H9 (cell line): ENCODE measurements at regions not wholly inside any gene's neighbourhood (a gene's known extent, or its start where the extent isn't known, plus 50 kb on each side); places are given as distances from the start of the nearest gene placed in this dataset.

Experiments used
- DNase-seq: peaks from one replicate; pipeline ENCODE4 v3.0.0-alpha.2; 2017
- H2AFZ ChIP-seq: one replicate; pipeline ENCODE4 v1.6.1; 2013; ENCODE audit warnings: mild to moderate bottlenecking, low read length, control low read depth, moderate library complexity
- H2AK5ac ChIP-seq: 2 replicates; pipeline ENCODE4 v1.6.1; 2013; ENCODE audit warnings: low read length, control low read depth, mixed read lengths; ENCODE audit not compliant: insufficient read length
- H2BK120ac ChIP-seq: one replicate; pipeline ENCODE4 v1.6.1; 2013; ENCODE audit warnings: low read depth, mild to moderate bottlenecking, low read length, control low read depth, inconsistent platforms; ENCODE audit not compliant: poor library complexity, severe bottlenecking
- H2BK12ac ChIP-seq: 2 replicates; pipeline ENCODE4 v1.6.1; 2013; ENCODE audit warnings: low read length, control low read depth, mixed read lengths, low read depth; ENCODE audit not compliant: insufficient read length
- H2BK15ac ChIP-seq: 2 replicates; pipeline ENCODE4 v1.6.1; 2013; ENCODE audit warnings: low read depth, low read length, control low read depth
- H2BK20ac ChIP-seq: one replicate; pipeline ENCODE4 v1.6.1; 2013; ENCODE audit warnings: low read depth, mild to moderate bottlenecking, low read length, control low read depth, inconsistent platforms; ENCODE audit not compliant: poor library complexity, severe bottlenecking
- H2BK5ac ChIP-seq: 2 replicates; pipeline ENCODE4 v1.6.1; 2013; ENCODE audit warnings: low read length, control low read depth, mixed read lengths; ENCODE audit not compliant: insufficient read length
- H3K14ac ChIP-seq: 2 replicates; pipeline ENCODE4 v1.6.1; 2013; ENCODE audit warnings: low read length, control low read depth; ENCODE audit not compliant: insufficient read depth
- H3K18ac ChIP-seq: 2 replicates; pipeline ENCODE4 v1.6.1; 2013; ENCODE audit warnings: low read depth, mild to moderate bottlenecking, mixed read lengths, low read length, control low read depth; ENCODE audit not compliant: insufficient read length
- H3K23ac ChIP-seq: 2 replicates; pipeline ENCODE4 v1.6.1; 2013; ENCODE audit warnings: low read length, control low read depth, mixed read lengths, low read depth; ENCODE audit not compliant: insufficient read length
- H3K23me2 ChIP-seq: 2 replicates; pipeline ENCODE4 v1.6.1; 2013; ENCODE audit warnings: low read depth, mild to moderate bottlenecking, mixed read lengths, low read length, control low read depth; ENCODE audit not compliant: insufficient read length, poor library complexity, severe bottlenecking
- H3K27ac ChIP-seq: 2 replicates; pipeline ENCODE4 v1.5.1; 2013; ENCODE audit warnings: low read length, control low read depth, mixed read lengths, low read depth; ENCODE audit not compliant: insufficient read length
- H3K27me3 ChIP-seq: 2 replicates; pipeline ENCODE4 v1.6.1; 2013; ENCODE audit warnings: low read length, control low read depth, inconsistent platforms; ENCODE audit not compliant: insufficient read depth
- H3K4ac ChIP-seq: 2 replicates; pipeline ENCODE4 v1.6.1; 2013; ENCODE audit warnings: low read depth, mild to moderate bottlenecking, control low read depth, inconsistent platforms, low read length, moderate library complexity
- H3K4me1 ChIP-seq: 2 replicates; pipeline ENCODE4 v1.6.1; 2013; ENCODE audit warnings: low read length, control low read depth, inconsistent platforms; ENCODE audit not compliant: insufficient read depth
- H3K4me2 ChIP-seq: 2 replicates; pipeline ENCODE4 v1.6.1; 2013; ENCODE audit warnings: low read length, control low read depth, mixed read lengths; ENCODE audit not compliant: insufficient read length, insufficient read depth
- H3K56ac ChIP-seq: 2 replicates; pipeline ENCODE4 v1.6.1; 2013; ENCODE audit warnings: low read depth, mild to moderate bottlenecking, mixed read lengths, low read length, control low read depth; ENCODE audit not compliant: insufficient read length
- H3K79me1 ChIP-seq: 2 replicates; pipeline ENCODE4 v1.6.1; 2013; ENCODE audit warnings: low read depth, mild to moderate bottlenecking, moderate library complexity, low read length, control low read depth, inconsistent platforms; ENCODE audit not compliant: insufficient read depth, poor library complexity, severe bottlenecking
- H3K79me2 ChIP-seq: 2 replicates; pipeline ENCODE4 v1.6.1; 2013; ENCODE audit warnings: low read length, control low read depth, inconsistent platforms; ENCODE audit not compliant: insufficient read depth
- H3K9ac ChIP-seq: 2 replicates; pipeline ENCODE4 v1.6.1; 2013; ENCODE audit warnings: low read length, control low read depth, mixed read lengths; ENCODE audit not compliant: insufficient read length; ENCODE audit errors: extremely low read depth
- H3K9me3 ChIP-seq: one replicate; pipeline ENCODE4 v1.6.1; 2013; ENCODE audit warnings: low read depth, low read length, inconsistent platforms; ENCODE audit not compliant: control insufficient read depth
- H3T11ph ChIP-seq: one replicate; pipeline ENCODE4 v1.6.1; 2013; ENCODE audit warnings: mild to moderate bottlenecking, low read length, control low read depth, inconsistent platforms
- H4K20me1 ChIP-seq: one replicate; pipeline ENCODE4 v1.6.1; 2013; ENCODE audit not compliant: control insufficient read depth, insufficient read length, insufficient read depth
- H4K5ac ChIP-seq: 2 replicates; pipeline ENCODE4 v1.6.1; 2013; ENCODE audit warnings: low read depth, mild to moderate bottlenecking, mixed read lengths, low read length, control low read depth; ENCODE audit not compliant: insufficient read length
- H4K8ac ChIP-seq: replicated peaks from 2 replicates; pipeline ENCODE4 v1.6.1; 2013; ENCODE audit warnings: low read length, control low read depth, mixed read lengths, low read depth; ENCODE audit not compliant: insufficient read length
- H4K91ac ChIP-seq: 2 replicates; pipeline ENCODE4 v1.6.1; 2013; ENCODE audit warnings: low read depth, mild to moderate bottlenecking, moderate library complexity, mixed read lengths, low read length, control low read depth; ENCODE audit not compliant: insufficient read length
- H3K27ac Mint-ChIP-seq, 3 experiments: 2 replicates in 2 of 3; 3 replicates in 1 of 3; pipeline ENCODE4 v1.8.0; 2020 to 2021; ENCODE audit warnings: mixed read lengths in 3 of 3, mild to moderate bottlenecking in 1 of 3, moderate library complexity in 1 of 3
- H3K27me3 Mint-ChIP-seq: 2 replicates; pipeline ENCODE4 v1.8.0; 2021; ENCODE audit warnings: low read depth, mild to moderate bottlenecking, moderate library complexity, mixed read lengths
- H3K36me3 Mint-ChIP-seq, 3 experiments: 2 replicates in 2 of 3; 3 replicates in 1 of 3; pipeline ENCODE4 v1.8.0; 2020 to 2021; ENCODE audit warnings: low read depth in 3 of 3, mixed read lengths in 3 of 3; ENCODE audit not compliant: insufficient read depth in 1 of 3
- H3K4me1 Mint-ChIP-seq, 2 experiments: 2 replicates each; pipeline ENCODE4 v1.8.0; 2020; ENCODE audit warnings: mixed read lengths in 2 of 2
- H3K4me3 Mint-ChIP-seq, 2 experiments: 2 replicates in 1 of 2; 3 replicates in 1 of 2; pipeline ENCODE4 v1.8.0; 2020 to 2021; ENCODE audit warnings: mild to moderate bottlenecking in 2 of 2, mixed read lengths in 2 of 2, moderate library complexity in 1 of 2
- H3K9me3 Mint-ChIP-seq, 2 experiments: 2 replicates in 1 of 2; 3 replicates in 1 of 2; pipeline ENCODE4 v1.8.0; 2020; ENCODE audit warnings: mild to moderate bottlenecking in 2 of 2, mixed read lengths in 2 of 2, moderate library complexity in 1 of 2
- TF ChIP-seq, protein P1 (sequence below): fragments of 200-600 bp; sonication (generic); conservative IDR thresholded peaks from 3 replicates; pipeline ENCODE4 v1.8.0; 2021; ENCODE audit warnings: antibody characterized with exemption, mild to moderate bottlenecking

GRCh38 chr3:159600291-159600690 lies 388.3 kb upstream of the IL12A start:
- Histone ChIP-seq H4K20me1 (no peaks in the 10 kb centered on the region), H2BK15ac (no peak overlapping the region), H3K14ac (no peak overlapping the region), H3K79me1 (no peaks in the 10 kb centered on the region), H2BK120ac (no peak overlapping the region), H4K5ac (no peak overlapping the region), H3K27ac (no peak overlapping the region), H2AK5ac (no peak overlapping the region), H3K23ac (no peak overlapping the region), H3K56ac (no peak overlapping the region), H3K23me2 (no peaks in the 10 kb centered on the region), H3K18ac (no peak overlapping the region), H3T11ph (no peak overlapping the region), H2BK12ac (no peak overlapping the region), H2BK20ac (no peak overlapping the region), H3K9me3 (no peaks in the 10 kb centered on the region), H3K4me2 (no peak overlapping the region), H2AFZ (no peak overlapping the region), H3K4me1 (no peaks in the 10 kb centered on the region), H3K9ac (no peak overlapping the region), H3K4ac (no peak overlapping the region), H4K8ac (no peak overlapping the region), H4K91ac (no peak overlapping the region), H2BK5ac (no peak overlapping the region), H3K79me2 (no peaks in the 10 kb centered on the region), H3K27me3 (no peaks in the 10 kb centered on the region)
- TF ChIP-seq, protein P1, sequence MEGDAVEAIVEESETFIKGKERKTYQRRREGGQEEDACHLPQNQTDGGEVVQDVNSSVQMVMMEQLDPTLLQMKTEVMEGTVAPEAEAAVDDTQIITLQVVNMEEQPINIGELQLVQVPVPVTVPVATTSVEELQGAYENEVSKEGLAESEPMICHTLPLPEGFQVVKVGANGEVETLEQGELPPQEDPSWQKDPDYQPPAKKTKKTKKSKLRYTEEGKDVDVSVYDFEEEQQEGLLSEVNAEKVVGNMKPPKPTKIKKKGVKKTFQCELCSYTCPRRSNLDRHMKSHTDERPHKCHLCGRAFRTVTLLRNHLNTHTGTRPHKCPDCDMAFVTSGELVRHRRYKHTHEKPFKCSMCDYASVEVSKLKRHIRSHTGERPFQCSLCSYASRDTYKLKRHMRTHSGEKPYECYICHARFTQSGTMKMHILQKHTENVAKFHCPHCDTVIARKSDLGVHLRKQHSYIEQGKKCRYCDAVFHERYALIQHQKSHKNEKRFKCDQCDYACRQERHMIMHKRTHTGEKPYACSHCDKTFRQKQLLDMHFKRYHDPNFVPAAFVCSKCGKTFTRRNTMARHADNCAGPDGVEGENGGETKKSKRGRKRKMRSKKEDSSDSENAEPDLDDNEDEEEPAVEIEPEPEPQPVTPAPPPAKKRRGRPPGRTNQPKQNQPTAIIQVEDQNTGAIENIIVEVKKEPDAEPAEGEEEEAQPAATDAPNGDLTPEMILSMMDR: no peak
- H3K36me3 Mint-ChIP-seq: peaks cover 0 to 4% (median 0%) of the 10 kb centered on the region in 3 experiments; a peak in 1 of 7 replicates
- H3K27ac Mint-ChIP-seq: no peak overlapping the region
- no peaks in the 10 kb centered on the region for H3K4me1 Mint-ChIP-seq
- DNase-seq: no peak
- H3K4me3 Mint-ChIP-seq: no peak overlapping the region
- H3K27me3 Mint-ChIP-seq: no peaks in the 10 kb centered on the region; the same call in 1 of the 2 replicates
- peaks cover 4 to 8% of the 10 kb centered on the region in 2 experiments; a peak in 4 of 5 replicates for H3K9me3 Mint-ChIP-seq
